ENCODE measurements at regions not wholly inside any gene's neighbourhood (a gene's known extent, or its start where the extent isn't known, plus 50 kb on each side); places are given as distances from the start of the nearest gene placed in this dataset.

- Histone ChIP-seq H2AFZ (ENCODE audit: low read length) (no peak overlapping the region), H3K9ac (ENCODE audit: insufficient read depth, low read length) (no peak overlapping the region), H3K4me2 (ENCODE audit: extremely low read depth, insufficient read depth, low read length) (no peak overlapping the region), H3K27me3 (ENCODE audit: control insufficient read depth, insufficient read depth, low read length) (no peaks in the 10 kb centered on the region), H3K9me3 (ENCODE audit: control insufficient read depth, insufficient read depth, low read depth, low read length) (no peaks in the 10 kb centered on the region), H3K36me3 (ENCODE audit: control insufficient read depth, insufficient read depth, low read length) (no peaks in the 10 kb centered on the region), H4K20me1 (ENCODE audit: control insufficient read depth, extremely low read depth, insufficient read depth, low read length) (no peaks in the 10 kb centered on the region), H3K27ac (ENCODE audit: insufficient read depth, low read length) (no peak overlapping the region), H3K79me2 (ENCODE audit: control insufficient read depth, insufficient read depth, low read length) (no peaks in the 10 kb centered on the region), H3K4me3 (replicated peaks in 1 of 4; ENCODE audit: control extremely low read depth in 1 of 4, insufficient read depth in 1 of 4, low read depth in 3 of 4, low read length in 4 of 4) (no peak overlapping the region), H3K4me1 (ENCODE audit: control insufficient read depth, extremely low read depth, insufficient read depth, low read length) (no peaks in the 10 kb centered on the region)
- peak in 1 of 2 donors; percentile 75 for DNase-seq (ENCODE audit: low read depth in 2 of 2)
- no peak for TF ChIP-seq EZH2 (IDR thresholded peaks at IDR 0.05; ENCODE audit: low read length, missing control alignments)
- no peak for TF ChIP-seq CTCF (conservative IDR thresholded peaks at IDR 0.05 in 1 of 2, IDR thresholded peaks at IDR 0.05 in 1 of 2; ENCODE audit: low read depth in 1 of 2, low read length in 2 of 2)
Measured at GRCh38 chr15:35858707-35859106, 312.7 kb upstream of the DPH6 start.

GRCh38 chr15:35863655-35864054, 317.7 kb upstream of the DPH6 start:
- Histone ChIP-seq H3K9ac (ENCODE audit: insufficient read depth, low read length) (no peak overlapping the region), H3K4me2 (ENCODE audit: extremely low read depth, insufficient read depth, low read length) (no peak overlapping the region), H3K27ac (ENCODE audit: insufficient read depth, low read length) (no peak overlapping the region), H3K27me3 (ENCODE audit: control insufficient read depth, insufficient read depth, low read length) (no peaks in the 10 kb centered on the region), H4K20me1 (ENCODE audit: control insufficient read depth, extremely low read depth, insufficient read depth, low read length) (no peaks in the 10 kb centered on the region), H3K9me3 (ENCODE audit: control insufficient read depth, insufficient read depth, low read depth, low read length) (no peaks in the 10 kb centered on the region), H3K4me1 (ENCODE audit: control insufficient read depth, extremely low read depth, insufficient read depth, low read length) (no peaks in the 10 kb centered on the region), H3K36me3 (ENCODE audit: control insufficient read depth, insufficient read depth, low read length) (no peaks in the 10 kb centered on the region), H3K79me2 (ENCODE audit: control insufficient read depth, insufficient read depth, low read length) (no peaks in the 10 kb centered on the region), H3K4me3 (replicated peaks in 1 of 4; ENCODE audit: control extremely low read depth in 1 of 4, insufficient read depth in 1 of 4, low read depth in 3 of 4, low read length in 4 of 4) (no peak overlapping the region), H2AFZ (ENCODE audit: low read length) (no peak overlapping the region)
- no peak for TF ChIP-seq EZH2 (IDR thresholded peaks at IDR 0.05; ENCODE audit: low read length, missing control alignments)
- no peak for TF ChIP-seq CTCF (conservative IDR thresholded peaks at IDR 0.05 in 1 of 2, IDR thresholded peaks at IDR 0.05 in 1 of 2; ENCODE audit: low read depth in 1 of 2, low read length in 2 of 2)
- no peak for DNase-seq (ENCODE audit: low read depth in 2 of 2)

- no peak overlapping the region for H3K4me3 ChIP-seq (replicated peaks in 1 of 4; ENCODE audit: control extremely low read depth in 1 of 4, insufficient read depth in 1 of 4, low read depth in 3 of 4, low read length in 4 of 4)
- no peak overlapping the region for H2AFZ ChIP-seq (ENCODE audit: low read length)
- H3K36me3 ChIP-seq (ENCODE audit: control insufficient read depth, insufficient read depth, low read length), result no peaks in the 10 kb centered on the region
- no peaks in the 10 kb centered on the region for H3K79me2 ChIP-seq (ENCODE audit: control insufficient read depth, insufficient read depth, low read length)
- H3K4me2 ChIP-seq (ENCODE audit: extremely low read depth, insufficient read depth, low read length), result no peak overlapping the region
- no peaks in the 10 kb centered on the region for H4K20me1 ChIP-seq (ENCODE audit: control insufficient read depth, extremely low read depth, insufficient read depth, low read length)
- no peak overlapping the region for H3K9ac ChIP-seq (ENCODE audit: insufficient read depth, low read length)
- no peak overlapping the region for H3K27ac ChIP-seq (ENCODE audit: insufficient read depth, low read length)
- no peaks in the 10 kb centered on the region for H3K9me3 ChIP-seq (ENCODE audit: control insufficient read depth, insufficient read depth, low read depth, low read length)
- H3K27me3 ChIP-seq (ENCODE audit: control insufficient read depth, insufficient read depth, low read length), result no peaks in the 10 kb centered on the region
- no peaks in the 10 kb centered on the region for H3K4me1 ChIP-seq (ENCODE audit: control insufficient read depth, extremely low read depth, insufficient read depth, low read length)
- TF ChIP-seq CTCF (conservative IDR thresholded peaks at IDR 0.05 in 1 of 2, IDR thresholded peaks at IDR 0.05 in 1 of 2; ENCODE audit: low read depth in 1 of 2, low read length in 2 of 2), result no peak
- no peak for TF ChIP-seq EZH2 (IDR thresholded peaks at IDR 0.05; ENCODE audit: low read length, missing control alignments)
- DNase-seq (ENCODE audit: low read depth in 2 of 2), result peak in 1 of 2 donors; percentile 57
Measured at GRCh38 chr15:35867356-35867755, 321.4 kb upstream of the DPH6 start.
